NCI-H2171 (cell line): ENCODE measurements at regions not wholly inside any gene's neighbourhood (a gene's known extent, or its start where the extent isn't known, plus 50 kb on each side); places are given as distances from the start of the nearest gene placed in this dataset.
"Not testable (repeated sequence)": the region's sequence is repeated elsewhere in the genome, so short reads cannot be mapped to it uniquely, and the experiment has no call there.

Experiments
- DNase-seq: peaks from one replicate; lab custom pipeline; 2025; lab: John Stamatoyannopoulos, UW

GRCh38 chr16:72729552-72729951 lies 318.4 kb downstream of the ZFHX3 start:
- DNase-seq, result not testable (repeated sequence)

- no peak for DNase-seq
Measured at GRCh38 chr16:72728516-72728915, 319.4 kb downstream of the ZFHX3 start.

- DNase-seq, result no peak
Measured at GRCh38 chr16:72727565-72727964, 320.4 kb downstream of the ZFHX3 start.

- DNase-seq, result no peak
Measured at GRCh38 chr16:72725643-72726042, 322.3 kb downstream of the ZFHX3 start.

- DNase-seq, result no peak
Measured at GRCh38 chr16:72723781-72724180, 324.1 kb downstream of the ZFHX3 start.

GRCh38 chr16:72722552-72722951 lies 325.4 kb downstream of the ZFHX3 start:
- no peak for DNase-seq

GRCh38 chr16:72721981-72722380 lies 325.9 kb downstream of the ZFHX3 start:
- no peak for DNase-seq

GRCh38 chr16:72715267-72715666 lies 332.7 kb downstream of the ZFHX3 start:
- no peak for DNase-seq

- DNase-seq, result no peak
Measured at GRCh38 chr16:72711823-72712222, 336.1 kb downstream of the ZFHX3 start.

GRCh38 chr16:72705801-72706200 lies 342.1 kb downstream of the ZFHX3 start:
- DNase-seq, result no peak

GRCh38 chr16:72704746-72705372 lies 343.1 kb downstream of the ZFHX3 start:
- DNase-seq, result no peak

- no peak for DNase-seq
Measured at GRCh38 chr16:72689851-72690250, 358.1 kb downstream of the ZFHX3 start.

- DNase-seq, result no peak
Measured at GRCh38 chr16:72680732-72681131, 367.2 kb downstream of the ZFHX3 start.

GRCh38 chr16:72679856-72680255 lies 368.1 kb downstream of the ZFHX3 start:
- no peak for DNase-seq

- no peak for DNase-seq
Measured at GRCh38 chr16:72677662-72678447, 370.1 kb downstream of the ZFHX3 start.

- DNase-seq, result peak; percentile 3
Measured at GRCh38 chr16:72673118-72673517, 374.8 kb downstream of the ZFHX3 start.

- no peak for DNase-seq
Measured at GRCh38 chr16:72666267-72666666, 381.7 kb downstream of the ZFHX3 start.

GRCh38 chr16:72665701-72666100 lies 382.2 kb downstream of the ZFHX3 start:
- DNase-seq, result no peak

- DNase-seq, result peak; percentile 97
Measured at GRCh38 chr16:72664509-72665408, 383.2 kb downstream of the ZFHX3 start.

- DNase-seq, result no peak
Measured at GRCh38 chr16:72664056-72664508, 383.8 kb downstream of the ZFHX3 start.

GRCh38 chr16:72658888-72659717 lies 388.8 kb downstream of the ZFHX3 start:
- DNase-seq, result no peak

GRCh38 chr16:72657791-72658190 lies 390.1 kb downstream of the ZFHX3 start:
- DNase-seq, result no peak
